Eye (tissue), 1 donor: ENCODE measurements at regions not wholly inside any gene's neighbourhood (a gene's known extent, or its start where the extent isn't known, plus 50 kb on each side); places are given as distances from the start of the nearest gene placed in this dataset.

Experiments used
- DNase-seq: peaks from one replicate; pipeline ENCODE4 v3.0.0-alpha.2; 2015

- peak; percentile 26 for DNase-seq
Measured at GRCh38 chr11:80077113-80077512, 636.3 kb upstream of the TENM4 start.

- no peak for DNase-seq
Measured at GRCh38 chr11:80074837-80075236, 634.0 kb upstream of the TENM4 start.

GRCh38 chr11:80066291-80066690 lies 625.5 kb upstream of the TENM4 start:
- no peak for DNase-seq

GRCh38 chr11:80065086-80065485 lies 624.3 kb upstream of the TENM4 start:
- DNase-seq: no peak

GRCh38 chr11:80061056-80061455 lies 620.2 kb upstream of the TENM4 start:
- DNase-seq: no peak

GRCh38 chr11:80054582-80055165 lies 613.8 kb upstream of the TENM4 start:
- no peak for DNase-seq

- DNase-seq: no peak
Measured at GRCh38 chr11:80048513-80048912, 607.7 kb upstream of the TENM4 start.

- no peak for DNase-seq
Measured at GRCh38 chr11:80041136-80042000, 600.5 kb upstream of the TENM4 start.

- no peak for DNase-seq
Measured at GRCh38 chr11:80034801-80035200, 594.0 kb upstream of the TENM4 start.

GRCh38 chr11:80031014-80031600 lies 590.3 kb upstream of the TENM4 start:
- no peak for DNase-seq

- DNase-seq: no peak
Measured at GRCh38 chr11:80028998-80029397, 588.2 kb upstream of the TENM4 start.

- no peak for DNase-seq
Measured at GRCh38 chr11:80024119-80024518, 583.3 kb upstream of the TENM4 start.

- no peak for DNase-seq
Measured at GRCh38 chr11:80023386-80023785, 582.6 kb upstream of the TENM4 start.

- DNase-seq: no peak
Measured at GRCh38 chr11:80010536-80010935, 569.7 kb upstream of the TENM4 start.

GRCh38 chr11:80009081-80009480 lies 568.3 kb upstream of the TENM4 start:
- no peak for DNase-seq

GRCh38 chr11:80007616-80008015 lies 566.8 kb upstream of the TENM4 start:
- DNase-seq: no peak

- no peak for DNase-seq
Measured at GRCh38 chr11:79990141-79990540, 549.3 kb upstream of the TENM4 start.

- no peak for DNase-seq
Measured at GRCh38 chr11:79982185-79982584, 541.4 kb upstream of the TENM4 start.

GRCh38 chr11:79980916-79981315 lies 540.1 kb upstream of the TENM4 start:
- no peak for DNase-seq

- peak; percentile 34 for DNase-seq
Measured at GRCh38 chr11:79973721-79974617, 533.1 kb upstream of the TENM4 start.

- DNase-seq: no peak
Measured at GRCh38 chr11:79971255-79971654, 530.4 kb upstream of the TENM4 start.

GRCh38 chr11:79966592-79966991 lies 525.8 kb upstream of the TENM4 start:
- no peak for DNase-seq
